NOMO-1 treated with DMSO at 0.1 percent for 48 hours (cell line): ENCODE measurements at regions not wholly inside any gene's neighbourhood (a gene's known extent, or its start where the extent isn't known, plus 50 kb on each side); places are given as distances from the start of the nearest gene placed in this dataset.
"Not testable (repeated sequence)": the region's sequence is repeated elsewhere in the genome, so short reads cannot be mapped to it uniquely, and the experiment has no call there.

ENCODE experiments used
- DNase-seq: peaks from one replicate; lab custom pipeline; 2025; ENCODE audit not compliant: unreplicated experiment; lab: John Stamatoyannopoulos, UW

GRCh38 chr2:144670738-144671137, 150.8 kb upstream of the ZEB2 start:
- DNase-seq, result no peak

GRCh38 chr2:144670080-144670479, 150.2 kb upstream of the ZEB2 start:
- no peak for DNase-seq

GRCh38 chr2:144669196-144669987, 149.5 kb upstream of the ZEB2 start:
- DNase-seq, result no peak

GRCh38 chr2:144668493-144669110, 148.7 kb upstream of the ZEB2 start:
- DNase-seq, result peak; percentile 21

GRCh38 chr2:144666032-144666431, 146.1 kb upstream of the ZEB2 start:
- DNase-seq, result peak; percentile 79

- DNase-seq, result peak; percentile 81
Observed at GRCh38 chr2:144663207-144663606, 143.3 kb upstream of the ZEB2 start.

- DNase-seq, result peak; percentile 93
Observed at GRCh38 chr2:144660518-144661316, 140.8 kb upstream of the ZEB2 start.

GRCh38 chr2:144659731-144660275, 139.9 kb upstream of the ZEB2 start:
- DNase-seq, result peak; percentile 99

GRCh38 chr2:144654523-144654922, 134.6 kb upstream of the ZEB2 start:
- peak; percentile 50 for DNase-seq

- peak; percentile 68 for DNase-seq
Observed at GRCh38 chr2:144650907-144651306, 131.0 kb upstream of the ZEB2 start.

GRCh38 chr2:144648837-144649465, 129.0 kb upstream of the ZEB2 start:
- DNase-seq, result peak; percentile 53

- DNase-seq, result peak; percentile 95
Observed at GRCh38 chr2:144645083-144645778, 125.3 kb upstream of the ZEB2 start.

GRCh38 chr2:144644549-144644948, 124.6 kb upstream of the ZEB2 start:
- DNase-seq, result no peak

GRCh38 chr2:144643537-144644336, 123.8 kb upstream of the ZEB2 start:
- no peak for DNase-seq

- DNase-seq, result no peak
Observed at GRCh38 chr2:144642856-144643255, 122.9 kb upstream of the ZEB2 start.

- no peak for DNase-seq
Observed at GRCh38 chr2:144642131-144642530, 122.2 kb upstream of the ZEB2 start.

- DNase-seq, result not testable (repeated sequence)
Observed at GRCh38 chr2:144638250-144638649, 118.3 kb upstream of the ZEB2 start.

GRCh38 chr2:144636860-144637259, 116.9 kb upstream of the ZEB2 start:
- not testable (repeated sequence) for DNase-seq

- DNase-seq, result peak; percentile 42
Observed at GRCh38 chr2:144632809-144633208, 112.9 kb upstream of the ZEB2 start.

GRCh38 chr2:144631636-144632035, 111.7 kb upstream of the ZEB2 start:
- DNase-seq, result no peak
